GM23338 (cell line): ENCODE measurements at regions not wholly inside any gene's neighbourhood (a gene's known extent, or its start where the extent isn't known, plus 50 kb on each side); places are given as distances from the start of the nearest gene placed in this dataset.

Source experiments
- ATAC-seq: fragments of 200-7000 bp; cut with Tn5 transposase; 3 replicates; pipeline ENCODE4 v1.9.1; 2020
- DNase-seq: peaks from one replicate; pipeline ENCODE4 v3.0.0-alpha.2; 2015; ENCODE audit warnings: low spot score
- H2AFZ ChIP-seq: fragments of 200-600 bp; sonication (generic); 2 replicates; pipeline ENCODE4 v1.8.0; 2016; ENCODE audit warnings: antibody characterized with exemption, mild to moderate bottlenecking, moderate library complexity
- H3F3A ChIP-seq: fragments of 200-600 bp; sonication (generic); replicated peaks from 2 replicates; pipeline ENCODE4 v1.8.0; 2017; ENCODE audit warnings: antibody characterized with exemption, mixed run types, low read depth
- H3K27ac ChIP-seq: fragments of 200-600 bp; sonication (generic); 2 replicates; pipeline ENCODE4 v1.6.1; 2016; ENCODE audit warnings: low read depth
- H3K27me3 ChIP-seq: fragments of 200-600 bp; sonication (generic); 2 replicates; pipeline ENCODE4 v1.8.0; 2016; ENCODE audit warnings: mild to moderate bottlenecking, mixed run types, moderate library complexity; ENCODE audit not compliant: insufficient read depth
- H3K36me3 ChIP-seq: fragments of 200-600 bp; sonication (generic); 2 replicates; pipeline ENCODE4 v1.8.0; 2016; ENCODE audit warnings: mild to moderate bottlenecking; ENCODE audit not compliant: insufficient read depth
- H3K4me1 ChIP-seq: fragments of 200-600 bp; sonication (generic); 2 replicates; pipeline ENCODE4 v1.8.0; 2016; ENCODE audit warnings: mild to moderate bottlenecking, moderate library complexity; ENCODE audit not compliant: insufficient read depth
- H3K4me2 ChIP-seq: fragments of 200-600 bp; sonication (generic); 2 replicates; pipeline ENCODE4 v1.7.1; 2017; ENCODE audit warnings: mixed run types
- H3K4me3 ChIP-seq: fragments of 200-600 bp; sonication (generic); 2 replicates; pipeline ENCODE4 v1.6.1; 2016; ENCODE audit warnings: mixed run types
- H3K79me2 ChIP-seq: fragments of 200-600 bp; sonication (generic); replicated peaks from 2 replicates; pipeline ENCODE4 v1.8.0; 2017; ENCODE audit warnings: mild to moderate bottlenecking; ENCODE audit not compliant: insufficient read depth
- H3K9me2 ChIP-seq: fragments of 200-600 bp; sonication (generic); 2 replicates; pipeline ENCODE4 v1.8.0; 2017; ENCODE audit not compliant: insufficient read depth
- H4K20me1 ChIP-seq: fragments of 200-600 bp; sonication (generic); replicated peaks from 2 replicates; pipeline ENCODE4 v1.8.0; 2017; ENCODE audit warnings: mild to moderate bottlenecking; ENCODE audit not compliant: insufficient read depth
- H3K27ac Mint-ChIP-seq: 2 replicates; pipeline ENCODE4 v1.8.0; 2020; ENCODE audit warnings: inconsistent platforms, mild to moderate bottlenecking, moderate library complexity, mixed read lengths
- H3K27me3 Mint-ChIP-seq: 3 replicates; pipeline ENCODE4 v1.8.0; 2022; ENCODE audit warnings: low read depth, mild to moderate bottlenecking, moderate library complexity, mixed read lengths, inconsistent platforms; ENCODE audit not compliant: insufficient read depth, poor library complexity
- H3K36me3 Mint-ChIP-seq: 3 replicates; pipeline ENCODE4 v1.8.0; 2021; ENCODE audit warnings: low read depth, mild to moderate bottlenecking, inconsistent platforms, moderate library complexity, mixed read lengths
- H3K4me1 Mint-ChIP-seq: 3 replicates; pipeline ENCODE4 v1.8.0; 2020; ENCODE audit warnings: mild to moderate bottlenecking, inconsistent platforms, mixed read lengths
- H3K4me3 Mint-ChIP-seq: 3 replicates; pipeline ENCODE4 v1.8.0; 2021; ENCODE audit warnings: moderate library complexity, mild to moderate bottlenecking, inconsistent platforms, mixed read lengths
- H3K9me3 Mint-ChIP-seq: 3 replicates; pipeline ENCODE4 v1.8.0; 2020; ENCODE audit warnings: moderate library complexity, mild to moderate bottlenecking, inconsistent platforms, mixed read lengths
- CREB1 ChIP-seq: fragments of 250-450 bp; sonication (Bioruptor Pico); IDR thresholded peaks from 2 replicates; pipeline ENCODE4 v1.5.0; 2020; ENCODE audit warnings: low read depth, mild to moderate bottlenecking, moderate library complexity
- CTCF ChIP-seq, 2 experiments: fragments of 200-600 bp in 1 of 2; sonication (generic) in 1 of 2; conservative IDR thresholded peaks; 2 replicates each; pipeline versions ENCODE4 v1.5.1 to v1.6.1; 2016 to 2017; ENCODE audit warnings: antibody characterized with exemption in 2 of 2, low read depth in 2 of 2, mild to moderate bottlenecking in 2 of 2, moderate library complexity in 1 of 2
- ETS1 ChIP-seq: IDR thresholded peaks from 2 replicates; pipeline ENCODE4 v1.6.1; 2016; ENCODE audit warnings: antibody characterized with exemption
- EZH2 ChIP-seq: fragments of 200-600 bp; sonication (generic); IDR thresholded peaks from one replicate; pipeline ENCODE4 v1.8.0; 2017; ENCODE audit warnings: antibody characterized with exemption, mild to moderate bottlenecking, low read depth; ENCODE audit not compliant: unreplicated experiment
- EZH2phosphoT487 ChIP-seq: fragments of 200-600 bp; sonication (generic); IDR thresholded peaks from one replicate; pipeline ENCODE4 v1.8.1; 2018; ENCODE audit warnings: antibody characterized with exemption; ENCODE audit not compliant: unreplicated experiment
- JUNB ChIP-seq: IDR thresholded peaks from one replicate; pipeline ENCODE4 v1.6.1; 2016; ENCODE audit warnings: antibody characterized with exemption; ENCODE audit not compliant: unreplicated experiment
- NANOG ChIP-seq: IDR thresholded peaks from 2 replicates; pipeline ENCODE4 v1.6.1; 2016; ENCODE audit warnings: antibody characterized with exemption, borderline replicate concordance
- POLR2AphosphoS5 ChIP-seq: IDR thresholded peaks from 2 replicates; pipeline ENCODE4 v1.6.1; 2016; ENCODE audit warnings: antibody characterized with exemption, low read depth
- STAT1 ChIP-seq: IDR thresholded peaks from one replicate; pipeline ENCODE4 v1.6.1; 2016; ENCODE audit warnings: antibody characterized with exemption; ENCODE audit not compliant: unreplicated experiment
- ZNF114 ChIP-seq: fragments of 250-450 bp; sonication (Bioruptor Pico); IDR thresholded peaks from 2 replicates; pipeline ENCODE4 v1.5.0; 2020; ENCODE audit warnings: mild to moderate bottlenecking, moderate library complexity
- ZNF331 ChIP-seq: fragments of 250-450 bp; sonication (Bioruptor Pico); IDR thresholded peaks from 2 replicates; pipeline ENCODE4 v1.5.0; 2020; ENCODE audit warnings: low read depth, mild to moderate bottlenecking, moderate library complexity
- ZNF462 ChIP-seq: fragments of 250-450 bp; sonication (Bioruptor Pico); IDR thresholded peaks from 2 replicates; pipeline ENCODE4 v1.5.0; 2020; ENCODE audit warnings: mild to moderate bottlenecking, moderate library complexity
- TF ChIP-seq, protein P1 (sequence below): IDR thresholded peaks from one replicate; pipeline ENCODE4 v1.6.1; 2018; ENCODE audit warnings: antibody characterized with exemption; ENCODE audit not compliant: unreplicated experiment

DNA sequence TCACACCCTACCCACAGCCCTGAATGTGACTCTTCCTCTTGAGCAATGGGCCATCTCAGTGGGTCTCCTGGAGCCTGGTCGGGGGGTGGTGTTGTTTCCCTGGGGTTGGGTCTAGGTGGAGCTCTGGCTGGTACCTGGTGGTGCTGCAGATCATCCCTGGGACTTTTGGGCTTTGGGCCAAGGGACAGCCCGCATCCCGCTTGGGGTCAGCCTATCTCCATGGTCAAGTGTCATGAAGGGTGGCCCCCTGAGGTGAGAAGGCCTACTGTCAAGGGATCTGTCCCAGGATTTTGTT, 202.0 kb downstream of the UBE3A start:
- Mint-ChIP-seq H3K4me1 (no peaks in the 10 kb centered on the region), H3K27me3 (peaks cover 5% of the 10 kb centered on the region), H3K9me3 (peaks cover 89% of the 10 kb centered on the region), H3K4me3 (no peak overlapping the region), H3K27ac (no peak overlapping the region), H3K36me3 (peaks cover 14% of the 10 kb centered on the region; the same call in 2 of the 3 replicates)
- H3K36me3 ChIP-seq, result no peaks in the 10 kb centered on the region
- H3K9me2 ChIP-seq, result no peaks in the 10 kb centered on the region
- ATAC-seq, result no peak
- H3K79me2 ChIP-seq, result no peaks in the 10 kb centered on the region
- no peak for DNase-seq
- H3K4me3 ChIP-seq, result no peak overlapping the region
- TF ChIP-seq ZNF114 (no peak), JUNB (no peak), NANOG (no peak), ZNF462 (CRISPR knock-in tag) (no peak), ZNF331 (CRISPR knock-in tag) (no peak), ETS1 (no peak), POLR2AphosphoS5 (no peak), CTCF (conservative IDR thresholded peaks at IDR 0.05; ENCODE audit: low read depth in 2 of 2) (no peak), STAT1 (no peak), EZH2 (no peak), CREB1 (no peak), EZH2phosphoT487 (no peak)
- TF ChIP-seq, protein P1, sequence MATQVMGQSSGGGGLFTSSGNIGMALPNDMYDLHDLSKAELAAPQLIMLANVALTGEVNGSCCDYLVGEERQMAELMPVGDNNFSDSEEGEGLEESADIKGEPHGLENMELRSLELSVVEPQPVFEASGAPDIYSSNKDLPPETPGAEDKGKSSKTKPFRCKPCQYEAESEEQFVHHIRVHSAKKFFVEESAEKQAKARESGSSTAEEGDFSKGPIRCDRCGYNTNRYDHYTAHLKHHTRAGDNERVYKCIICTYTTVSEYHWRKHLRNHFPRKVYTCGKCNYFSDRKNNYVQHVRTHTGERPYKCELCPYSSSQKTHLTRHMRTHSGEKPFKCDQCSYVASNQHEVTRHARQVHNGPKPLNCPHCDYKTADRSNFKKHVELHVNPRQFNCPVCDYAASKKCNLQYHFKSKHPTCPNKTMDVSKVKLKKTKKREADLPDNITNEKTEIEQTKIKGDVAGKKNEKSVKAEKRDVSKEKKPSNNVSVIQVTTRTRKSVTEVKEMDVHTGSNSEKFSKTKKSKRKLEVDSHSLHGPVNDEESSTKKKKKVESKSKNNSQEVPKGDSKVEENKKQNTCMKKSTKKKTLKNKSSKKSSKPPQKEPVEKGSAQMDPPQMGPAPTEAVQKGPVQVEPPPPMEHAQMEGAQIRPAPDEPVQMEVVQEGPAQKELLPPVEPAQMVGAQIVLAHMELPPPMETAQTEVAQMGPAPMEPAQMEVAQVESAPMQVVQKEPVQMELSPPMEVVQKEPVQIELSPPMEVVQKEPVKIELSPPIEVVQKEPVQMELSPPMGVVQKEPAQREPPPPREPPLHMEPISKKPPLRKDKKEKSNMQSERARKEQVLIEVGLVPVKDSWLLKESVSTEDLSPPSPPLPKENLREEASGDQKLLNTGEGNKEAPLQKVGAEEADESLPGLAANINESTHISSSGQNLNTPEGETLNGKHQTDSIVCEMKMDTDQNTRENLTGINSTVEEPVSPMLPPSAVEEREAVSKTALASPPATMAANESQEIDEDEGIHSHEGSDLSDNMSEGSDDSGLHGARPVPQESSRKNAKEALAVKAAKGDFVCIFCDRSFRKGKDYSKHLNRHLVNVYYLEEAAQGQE, result no peak
- H3K27me3 ChIP-seq, result no peaks in the 10 kb centered on the region
- no peak overlapping the region for H3K27ac ChIP-seq
- H2AFZ ChIP-seq, result no peak overlapping the region
- no peaks in the 10 kb centered on the region for H3K4me1 ChIP-seq
- H3K4me2 ChIP-seq, result no peak overlapping the region
- H4K20me1 ChIP-seq, result no peaks in the 10 kb centered on the region
- no peaks in the 10 kb centered on the region for H3F3A ChIP-seq
